Neural cell (in vitro differentiated cells): ENCODE measurements at regions not wholly inside any gene's neighbourhood (a gene's known extent, or its start where the extent isn't known, plus 50 kb on each side); places are given as distances from the start of the nearest gene placed in this dataset.

Experiments
- EZH2 ChIP-seq: fragments of 200-600, 300-800 bp; shearing (Covaris generic), sonication (generic); IDR thresholded peaks from 2 replicates; pipeline ENCODE4 v1.6.1; 2014; ENCODE audit warnings: antibody characterized with exemption, low read length, borderline replicate concordance, mild to moderate bottlenecking; ENCODE audit not compliant: insufficient read depth, poor library complexity, severe bottlenecking
- POLR2AphosphoS5 ChIP-seq: IDR thresholded peaks from 2 replicates; pipeline ENCODE4 v1.6.1; 2012
- RAD21 ChIP-seq: fragments of 450-650 bp; conservative IDR thresholded peaks from 2 replicates; pipeline ENCODE4 v1.6.1; 2014; ENCODE audit warnings: antibody characterized with exemption, mild to moderate bottlenecking, moderate library complexity
- REST ChIP-seq: IDR thresholded peaks from 2 replicates; pipeline ENCODE4 v1.6.1; 2012; ENCODE audit warnings: borderline replicate concordance
- TAF1 ChIP-seq: IDR thresholded peaks from 2 replicates; pipeline ENCODE4 v1.6.1; 2012; ENCODE audit warnings: low read depth
- TF ChIP-seq, protein P1 (sequence below): fragments of 450-650 bp; IDR thresholded peaks from 2 replicates; pipeline ENCODE4 v1.5.1; 2014; ENCODE audit warnings: antibody characterized with exemption, mild to moderate bottlenecking, moderate library complexity; ENCODE audit not compliant: poor library complexity, severe bottlenecking

DNA sequence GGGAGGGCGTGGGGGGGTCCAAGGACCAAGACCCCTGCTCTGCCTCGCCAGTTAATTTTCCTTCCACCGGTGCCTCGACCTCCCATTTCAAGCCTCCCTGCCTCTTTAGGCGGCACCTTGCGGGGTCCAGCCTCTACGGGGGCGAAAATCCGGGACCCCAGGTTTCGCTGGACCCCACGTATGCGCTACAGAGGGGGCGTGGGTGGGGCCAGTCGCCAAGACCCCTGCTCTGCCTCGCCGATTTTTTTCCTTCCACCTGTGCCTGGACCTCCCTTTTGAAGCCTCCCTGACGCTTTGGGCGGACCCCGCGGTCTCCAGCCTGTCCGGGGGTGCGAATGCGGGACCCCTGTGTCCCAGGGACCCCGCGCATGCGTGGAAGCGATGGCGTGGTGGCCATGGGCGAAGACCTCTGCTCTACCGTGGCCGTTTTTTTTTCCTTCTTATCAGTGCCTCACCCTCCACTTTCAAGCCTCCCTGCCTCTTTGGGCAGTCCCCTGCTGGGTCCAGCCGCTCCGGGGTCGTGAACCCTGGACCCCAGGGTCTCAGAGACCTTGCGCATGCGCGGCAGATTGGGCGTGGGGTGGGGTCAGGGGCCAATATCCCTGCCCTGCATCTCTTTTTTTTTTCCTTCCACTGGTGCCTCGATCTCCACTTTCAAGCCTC lies 324.2 kb downstream of the ALG10 start:
- TF ChIP-seq, protein P1, sequence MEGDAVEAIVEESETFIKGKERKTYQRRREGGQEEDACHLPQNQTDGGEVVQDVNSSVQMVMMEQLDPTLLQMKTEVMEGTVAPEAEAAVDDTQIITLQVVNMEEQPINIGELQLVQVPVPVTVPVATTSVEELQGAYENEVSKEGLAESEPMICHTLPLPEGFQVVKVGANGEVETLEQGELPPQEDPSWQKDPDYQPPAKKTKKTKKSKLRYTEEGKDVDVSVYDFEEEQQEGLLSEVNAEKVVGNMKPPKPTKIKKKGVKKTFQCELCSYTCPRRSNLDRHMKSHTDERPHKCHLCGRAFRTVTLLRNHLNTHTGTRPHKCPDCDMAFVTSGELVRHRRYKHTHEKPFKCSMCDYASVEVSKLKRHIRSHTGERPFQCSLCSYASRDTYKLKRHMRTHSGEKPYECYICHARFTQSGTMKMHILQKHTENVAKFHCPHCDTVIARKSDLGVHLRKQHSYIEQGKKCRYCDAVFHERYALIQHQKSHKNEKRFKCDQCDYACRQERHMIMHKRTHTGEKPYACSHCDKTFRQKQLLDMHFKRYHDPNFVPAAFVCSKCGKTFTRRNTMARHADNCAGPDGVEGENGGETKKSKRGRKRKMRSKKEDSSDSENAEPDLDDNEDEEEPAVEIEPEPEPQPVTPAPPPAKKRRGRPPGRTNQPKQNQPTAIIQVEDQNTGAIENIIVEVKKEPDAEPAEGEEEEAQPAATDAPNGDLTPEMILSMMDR = no peak
- TF ChIP-seq EZH2 = no peak
- TF ChIP-seq POLR2AphosphoS5 = no peak
- no peak for TF ChIP-seq TAF1
- TF ChIP-seq REST = no peak
- TF ChIP-seq RAD21 = no peak
